Fibroblast of skin of scalp (primary cell): ENCODE measurements at regions not wholly inside any gene's neighbourhood (a gene's known extent, or its start where the extent isn't known, plus 50 kb on each side); places are given as distances from the start of the nearest gene placed in this dataset.
"Not testable (repeated sequence)": the region's sequence is repeated elsewhere in the genome, so short reads cannot be mapped to it uniquely, and the experiment has no call there.

Source experiments
- DNase-seq: peaks from one replicate; pipeline ENCODE4 v3.0.0-alpha.2; 2013

DNA sequence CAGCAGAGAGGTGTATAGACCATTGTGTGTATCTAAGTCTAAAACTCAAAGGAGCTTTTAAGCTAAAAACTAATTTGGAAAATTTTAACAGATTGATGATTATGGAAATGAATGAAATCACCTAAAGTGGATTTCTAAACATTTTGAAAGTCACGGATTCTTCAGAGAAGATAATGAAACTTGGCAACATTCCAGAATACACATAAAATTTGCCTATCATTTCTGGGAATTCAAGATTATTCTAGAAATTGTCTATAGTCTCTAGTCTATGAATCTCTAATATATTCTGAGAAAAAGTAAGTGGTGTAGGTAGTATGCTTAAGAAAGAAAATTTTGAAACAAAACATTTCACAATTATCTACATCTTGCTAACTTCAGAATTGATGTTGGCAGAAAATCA is 1117.9 kb upstream of the CNTN5 start:
- no peak for DNase-seq

DNA sequence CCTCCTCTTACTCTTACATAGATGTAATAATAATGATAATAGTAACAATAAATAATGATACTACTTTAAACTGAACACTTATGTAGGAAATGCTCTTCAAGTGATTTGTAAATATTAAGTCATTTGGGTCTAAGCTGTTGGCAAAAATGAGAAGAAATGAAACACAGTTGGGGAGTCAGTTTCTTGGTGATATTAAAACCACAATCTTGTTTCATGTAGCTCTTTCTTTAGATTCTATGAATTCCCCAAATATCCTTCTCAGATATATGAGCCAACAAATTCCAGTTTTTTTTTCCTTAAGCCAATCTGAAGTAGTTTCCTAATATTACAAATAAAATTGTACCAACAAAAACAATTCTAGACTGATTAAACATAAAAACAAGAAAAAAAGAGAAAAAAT is 1115.6 kb upstream of the CNTN5 start:
- DNase-seq, result no peak

GRCh38 chr11:97905671-97906070 is 1115.1 kb upstream of the CNTN5 start:
- no peak for DNase-seq

- no peak for DNase-seq
These were observed 1112.4 kb upstream of the CNTN5 start for GRCh38 chr11:97908354-97908753.

- peak; percentile 32 for DNase-seq
These were observed 1110.9 kb upstream of the CNTN5 start for GRCh38 chr11:97909614-97910399.

- DNase-seq, result no peak
These were observed 1108.1 kb upstream of the CNTN5 start for GRCh38 chr11:97912629-97913028.

DNA sequence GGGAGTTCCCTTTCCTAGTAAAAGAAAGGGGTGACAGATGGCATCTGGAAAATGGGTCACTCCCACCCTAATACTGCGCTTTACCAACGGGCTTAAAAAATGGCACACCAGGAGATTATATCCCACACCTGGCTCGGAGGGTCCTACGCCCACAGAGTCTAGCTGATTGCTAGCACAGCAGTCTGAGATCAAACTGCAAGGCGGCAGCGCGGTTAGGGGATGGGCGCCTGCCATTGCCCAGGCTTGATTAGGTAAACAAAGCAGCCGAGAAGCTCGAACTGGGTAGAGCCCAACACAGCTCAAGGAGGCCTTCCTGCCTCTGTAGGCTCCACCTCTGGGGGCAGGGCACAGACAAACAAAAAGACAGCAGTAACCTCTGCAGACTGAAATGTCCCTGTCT is 1097.8 kb upstream of the CNTN5 start:
- DNase-seq, result not testable (repeated sequence)

DNA sequence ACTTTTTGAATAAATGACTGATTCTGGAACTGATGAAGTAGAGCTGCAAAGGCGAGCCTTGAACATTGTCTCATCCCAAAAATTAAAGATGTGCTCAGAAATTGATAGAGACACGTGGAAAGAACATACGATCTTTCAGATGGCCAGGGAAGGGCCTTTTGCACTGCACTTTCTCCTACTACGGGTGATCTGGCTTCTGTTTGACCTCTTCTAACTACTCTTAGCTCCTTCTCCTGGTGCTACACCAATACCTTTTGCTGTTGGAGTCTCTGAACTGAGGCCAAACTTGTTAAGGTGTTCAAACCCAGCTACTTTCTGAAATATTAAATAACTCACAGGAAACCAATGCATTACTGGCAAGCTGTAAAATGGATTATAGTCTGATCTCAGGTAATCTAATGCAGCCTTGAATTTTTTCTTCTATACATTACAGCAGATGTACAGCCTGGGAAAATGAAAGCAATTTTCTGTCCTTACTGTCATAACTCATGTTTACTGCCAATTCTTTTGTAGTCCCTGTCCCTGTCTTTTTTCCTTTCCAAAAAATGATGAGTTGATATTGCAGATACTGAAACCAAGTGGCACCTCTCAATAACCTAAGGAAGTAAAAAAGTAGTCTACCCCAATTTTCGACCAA is 1086.1 kb upstream of the CNTN5 start:
- no peak for DNase-seq

- peak; percentile 4 for DNase-seq
These were observed 1083.2 kb upstream of the CNTN5 start for GRCh38 chr11:97937501-97937900.

DNA sequence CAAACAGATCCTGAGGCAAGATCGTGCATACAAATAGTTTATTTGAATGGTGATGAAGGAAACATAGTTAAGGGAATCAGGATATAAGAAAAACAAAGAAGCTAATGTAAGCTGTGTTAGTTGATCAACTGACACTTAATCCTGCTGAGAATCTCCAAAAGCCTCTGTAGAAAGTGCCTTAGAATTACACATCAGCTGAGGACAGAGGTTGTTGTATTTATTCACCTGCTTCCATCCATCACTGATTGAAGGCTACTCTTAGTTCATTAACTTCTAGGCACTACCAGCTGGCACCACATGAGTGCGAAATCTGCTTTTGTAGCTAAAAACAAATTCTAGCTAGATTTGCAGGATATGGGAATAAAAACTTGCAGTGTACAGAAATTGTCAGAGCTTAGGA is 1082.0 kb upstream of the CNTN5 start:
- no peak for DNase-seq

- DNase-seq, result no peak
These were observed 1077.3 kb upstream of the CNTN5 start for GRCh38 chr11:97943493-97943892.

DNA sequence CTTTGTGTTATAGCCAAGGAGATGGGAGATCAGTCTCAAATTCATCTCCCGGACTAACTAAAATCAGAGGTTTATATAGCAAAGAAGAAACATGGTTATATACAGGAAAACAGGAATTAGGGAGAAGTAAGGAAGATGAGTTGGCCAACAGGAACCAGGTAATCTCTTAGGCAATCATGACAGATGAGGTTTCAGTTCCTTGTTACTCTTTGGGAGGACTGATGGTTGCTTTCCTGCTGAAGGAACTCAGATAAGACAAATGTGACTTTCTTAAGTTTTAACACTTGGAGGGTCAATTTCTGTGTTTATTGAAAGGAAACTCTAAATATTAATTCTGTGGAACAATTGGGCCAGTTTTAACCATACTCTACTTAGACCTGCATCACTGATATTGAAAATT is 1072.0 kb upstream of the CNTN5 start:
- no peak for DNase-seq

DNA sequence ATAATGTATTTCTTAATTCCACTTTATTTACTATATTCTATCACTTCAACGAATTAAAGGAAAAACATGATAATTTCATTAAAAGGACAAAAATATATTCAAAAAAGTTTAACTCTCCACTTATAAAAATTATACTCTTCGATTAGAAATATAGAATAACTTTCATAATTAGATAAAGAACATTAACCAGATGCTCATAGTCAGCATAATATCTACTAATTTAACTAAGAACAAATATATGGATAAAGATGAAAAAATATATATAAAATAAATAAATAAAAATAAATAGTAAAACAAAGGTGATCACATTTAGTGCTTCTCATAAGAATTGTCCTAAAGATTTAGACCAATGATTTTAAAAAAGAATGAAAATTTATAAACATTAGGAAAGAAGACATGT is 1065.2 kb upstream of the CNTN5 start:
- no peak for DNase-seq

DNA sequence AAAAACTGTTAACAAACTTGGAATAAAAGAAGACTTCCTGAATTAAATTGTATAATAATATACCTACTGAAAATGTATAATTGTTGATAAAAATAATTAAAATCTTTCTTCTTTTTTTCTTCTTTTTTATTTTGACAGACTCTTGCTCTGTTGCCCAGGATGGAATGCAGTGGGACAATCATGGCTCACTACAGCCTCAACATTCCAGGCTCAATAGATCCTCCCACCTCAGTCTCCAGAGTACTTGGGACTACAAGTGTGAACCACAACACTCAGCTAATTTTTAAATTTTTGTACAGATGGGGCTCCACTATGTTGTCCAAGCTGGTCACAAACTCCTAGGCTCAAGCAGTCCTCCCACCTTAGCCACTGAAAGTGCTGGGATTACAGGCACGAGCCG is 1063.8 kb upstream of the CNTN5 start:
- no peak for DNase-seq

DNA sequence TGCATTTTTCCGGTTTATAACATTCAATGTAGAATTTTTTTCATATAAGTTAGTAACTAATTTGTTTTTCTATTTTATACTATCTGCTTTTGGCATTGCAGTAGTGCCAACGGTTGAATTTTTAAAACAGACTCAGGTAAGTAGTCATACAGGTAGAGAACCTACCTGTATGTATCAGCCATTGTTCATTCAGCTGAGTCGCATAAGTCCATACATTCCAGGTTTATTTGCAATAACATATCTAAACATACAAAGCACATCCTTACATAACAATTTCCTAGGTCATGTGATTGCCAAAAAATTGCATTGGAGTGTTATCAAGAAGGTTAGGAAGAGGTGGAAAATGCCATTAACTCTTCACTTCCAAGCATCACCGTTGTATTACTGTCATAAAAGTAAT is 1059.3 kb upstream of the CNTN5 start:
- DNase-seq, result no peak

GRCh38 chr11:97962758-97963157 is 1058.0 kb upstream of the CNTN5 start:
- no peak for DNase-seq

DNA sequence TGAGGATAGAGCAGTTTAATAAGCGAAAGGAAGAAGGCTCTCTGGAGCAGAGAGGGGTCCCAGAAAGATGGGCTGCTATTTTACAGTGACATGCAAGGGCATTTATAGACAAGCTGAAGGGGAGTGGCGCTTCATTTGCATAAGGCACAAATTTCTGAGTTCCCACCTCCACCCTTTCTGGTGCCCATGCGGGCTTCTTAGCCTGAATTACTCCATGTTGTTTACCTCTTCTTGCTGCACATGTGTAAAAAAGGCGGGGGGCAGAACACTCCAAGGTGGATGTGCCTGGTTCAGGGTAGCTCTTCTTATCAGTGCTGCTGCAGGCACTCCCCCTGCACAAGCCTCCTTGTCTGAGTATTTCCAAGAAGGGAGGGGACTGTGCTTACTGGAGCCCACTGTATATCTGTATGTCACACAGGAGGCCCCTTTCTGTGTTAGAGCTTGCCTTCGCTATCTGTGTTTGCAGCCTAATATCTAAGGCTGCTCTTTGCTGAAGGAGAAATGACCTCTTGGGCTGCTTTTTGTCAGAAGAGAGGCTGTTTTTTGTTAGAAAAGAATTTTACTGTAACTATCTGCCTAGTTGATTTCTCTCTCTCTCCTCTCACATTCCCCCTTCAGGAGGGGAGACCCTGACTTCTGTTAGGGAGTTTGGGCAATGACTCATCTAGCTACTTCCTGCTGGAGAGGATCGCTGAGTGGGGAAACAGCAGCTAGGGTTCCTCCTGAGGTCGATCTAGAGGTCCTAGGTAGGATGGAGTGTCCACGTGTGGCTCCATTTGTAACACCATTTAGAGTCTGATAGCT is 1057.0 kb upstream of the CNTN5 start:
- DNase-seq, result peak; percentile 49

DNA sequence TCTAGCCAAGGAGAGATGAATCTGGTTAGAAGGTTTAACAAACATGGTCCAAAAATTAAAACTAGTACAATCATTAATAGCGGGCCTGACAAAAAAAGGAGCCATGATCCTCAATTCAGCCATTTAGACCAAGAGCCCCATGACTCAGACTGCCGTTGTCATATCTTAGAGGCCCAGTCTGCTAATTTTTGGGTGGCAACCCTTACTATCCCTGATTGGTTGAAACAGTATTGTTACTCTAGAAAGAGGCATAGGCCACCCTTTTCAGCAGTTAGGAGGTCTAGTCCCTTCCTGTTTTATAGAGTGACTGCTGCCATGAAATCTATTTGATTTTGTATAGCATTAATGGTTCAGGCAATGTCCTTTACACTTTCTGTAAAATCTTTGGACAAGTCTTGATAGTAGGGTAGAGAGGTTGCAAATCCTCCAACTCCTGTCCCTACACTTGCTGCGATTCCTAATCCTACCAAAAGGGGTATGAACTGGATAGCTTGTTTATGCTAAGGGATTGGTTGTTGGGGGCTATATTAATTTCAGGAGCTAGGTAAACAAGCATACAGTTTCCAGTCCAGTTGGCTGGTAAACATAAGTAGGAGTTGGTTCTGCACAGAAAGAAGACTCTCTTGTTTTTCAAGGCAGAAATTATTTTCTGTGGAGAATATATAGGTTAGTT is 1056.3 kb upstream of the CNTN5 start:
- DNase-seq, result no peak

DNA sequence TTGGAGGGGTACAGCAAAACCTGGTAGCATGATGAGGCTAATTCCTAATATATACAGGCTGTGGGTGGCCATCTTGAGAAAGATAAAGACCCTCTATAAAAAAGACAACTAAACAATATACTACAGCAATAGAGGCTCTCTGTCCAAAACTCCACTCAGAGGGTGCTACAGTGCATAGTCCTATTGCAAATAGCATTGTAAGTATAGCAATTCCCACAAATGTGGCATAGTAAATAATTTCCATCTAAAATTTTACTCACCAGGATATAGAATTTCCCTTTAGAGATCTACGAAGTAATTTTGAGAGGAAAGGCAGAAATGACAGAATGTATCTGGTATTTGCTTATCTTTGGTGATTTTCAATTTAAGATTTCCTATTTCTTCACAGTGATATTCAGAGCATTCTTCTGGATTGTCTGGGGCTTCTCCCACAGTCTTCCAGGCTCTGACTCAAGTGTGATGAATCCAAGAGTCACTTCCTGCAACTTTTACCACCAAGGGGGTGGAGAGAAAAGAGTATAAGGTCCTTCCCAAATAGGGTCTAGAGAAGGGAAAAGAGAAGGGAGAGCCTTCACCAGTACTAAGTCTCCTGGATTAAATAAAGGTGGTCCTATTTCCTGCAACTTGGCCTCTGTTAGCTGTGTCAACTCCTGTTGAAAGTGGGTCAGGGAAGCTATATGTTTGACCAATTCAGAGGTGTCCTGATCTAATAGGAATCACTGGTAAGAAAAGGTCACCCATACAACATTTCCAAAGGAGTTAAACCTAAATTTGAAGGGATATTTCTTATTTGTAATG is 1054.7 kb upstream of the CNTN5 start:
- DNase-seq, result peak; percentile 96

DNA sequence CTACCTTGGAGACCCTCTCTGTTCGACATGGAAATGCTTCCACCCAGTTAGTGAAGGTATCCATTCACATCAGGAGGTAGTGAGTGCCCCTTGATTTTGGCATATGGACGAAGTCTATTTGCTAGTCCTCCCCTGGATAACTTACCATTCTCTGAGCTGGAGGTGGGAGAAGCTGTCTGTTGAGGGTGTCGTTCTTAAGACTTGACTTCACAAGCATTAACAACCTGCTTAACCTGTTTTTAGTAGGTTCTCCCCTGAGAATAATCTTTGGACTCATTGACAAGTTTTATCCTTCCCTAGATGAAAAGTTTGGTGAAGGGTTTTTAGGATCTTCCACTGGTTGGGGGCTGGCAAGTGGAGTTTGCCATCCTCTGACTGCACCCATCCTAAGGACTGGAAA is 1053.8 kb upstream of the CNTN5 start:
- no peak for DNase-seq

GRCh38 chr11:97968071-97968470 is 1052.7 kb upstream of the CNTN5 start:
- no peak for DNase-seq

DNA sequence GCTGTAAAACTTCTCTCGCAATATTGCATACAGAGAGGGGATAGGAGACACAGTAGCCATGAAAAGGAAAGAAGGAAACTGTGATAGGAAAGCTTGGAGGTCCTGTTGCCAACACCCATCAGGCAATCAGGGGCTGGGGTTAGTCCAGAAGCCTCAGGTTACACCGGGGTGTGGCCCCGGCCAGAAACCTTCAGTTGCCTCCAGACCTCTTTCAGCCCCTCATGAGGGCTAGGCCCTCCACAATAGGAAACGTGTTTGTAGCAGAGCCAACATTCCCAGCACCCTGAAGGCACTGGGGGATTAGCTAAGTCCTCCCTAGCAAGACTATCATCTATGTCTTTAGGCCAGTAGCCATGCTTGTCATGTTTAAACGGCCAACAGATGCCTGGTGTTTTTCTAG is 1048.0 kb upstream of the CNTN5 start:
- no peak for DNase-seq
